HFFc6 (cell line): ENCODE measurements at regions not wholly inside any gene's neighbourhood (a gene's known extent, or its start where the extent isn't known, plus 50 kb on each side); places are given as distances from the start of the nearest gene placed in this dataset.

ENCODE experiments used
- DNase-seq: peaks from one replicate; pipeline ENCODE4 v3.0.0-alpha.2; 2018
- H3K27ac Mint-ChIP-seq: 2 replicates; pipeline ENCODE4 v1.8.0; 2020; ENCODE audit warnings: mild to moderate bottlenecking, mixed read lengths
- H3K27me3 Mint-ChIP-seq: 2 replicates; pipeline ENCODE4 v1.8.0; 2021; ENCODE audit warnings: mild to moderate bottlenecking, moderate library complexity, mixed read lengths; ENCODE audit not compliant: insufficient read depth
- H3K36me3 Mint-ChIP-seq: 2 replicates; pipeline ENCODE4 v1.8.0; 2021; ENCODE audit warnings: low read depth, mixed read lengths
- H3K4me1 Mint-ChIP-seq: 2 replicates; pipeline ENCODE4 v1.8.0; 2020; ENCODE audit warnings: low read depth, mixed read lengths
- H3K4me3 Mint-ChIP-seq: 2 replicates; pipeline ENCODE4 v1.8.0; 2020; ENCODE audit warnings: mild to moderate bottlenecking, moderate library complexity, mixed read lengths
- H3K9me3 Mint-ChIP-seq: 2 replicates; pipeline ENCODE4 v1.8.0; 2020; ENCODE audit warnings: mild to moderate bottlenecking, mixed read lengths
- CTCF ChIP-seq: fragments of 200-600 bp; sonication (generic); IDR thresholded peaks from 2 replicates; pipeline ENCODE4 v1.5.0; 2021; ENCODE audit warnings: antibody characterized with exemption, mild to moderate bottlenecking

DNA sequence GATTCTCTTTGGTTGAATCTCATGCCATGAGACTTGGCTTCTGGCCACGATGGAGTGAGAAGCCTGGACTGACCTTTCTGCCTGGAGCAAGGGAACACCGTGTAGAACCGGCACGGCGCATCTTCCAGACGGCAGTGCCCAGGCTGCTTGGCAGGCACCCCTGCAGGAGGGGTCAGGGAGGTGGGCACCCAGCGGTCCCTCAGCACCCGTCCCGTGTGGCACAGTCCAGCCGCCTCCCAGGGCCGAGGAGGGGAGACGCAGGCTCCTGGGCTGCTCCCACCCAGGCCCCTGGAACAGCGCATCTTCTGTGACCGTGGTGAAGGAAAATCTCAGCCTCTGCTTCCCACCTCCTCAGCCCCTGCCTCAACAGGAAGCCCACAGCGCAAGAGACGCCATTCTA is 95.7 kb downstream of the CMPK2 start:
- no peak overlapping the region for H3K4me3 Mint-ChIP-seq
- H3K27me3 Mint-ChIP-seq: peaks cover 2% of the 10 kb centered on the region
- no peaks in the 10 kb centered on the region for H3K36me3 Mint-ChIP-seq
- TF ChIP-seq CTCF: no peak
- no peaks in the 10 kb centered on the region for H3K4me1 Mint-ChIP-seq
- no peak overlapping the region for H3K27ac Mint-ChIP-seq
- peaks cover 4% of the 10 kb centered on the region for H3K9me3 Mint-ChIP-seq
- no peak for DNase-seq

GRCh38 chr2:6771634-6772611 is 93.8 kb downstream of the CMPK2 start:
- H3K9me3 Mint-ChIP-seq: peaks cover 4% of the 10 kb centered on the region
- no peak overlapping the region for H3K4me3 Mint-ChIP-seq
- H3K27me3 Mint-ChIP-seq: peaks cover 2% of the 10 kb centered on the region
- no peak overlapping the region for H3K27ac Mint-ChIP-seq
- no peak for TF ChIP-seq CTCF
- no peak for DNase-seq
- no peaks in the 10 kb centered on the region for H3K36me3 Mint-ChIP-seq
- H3K4me1 Mint-ChIP-seq: no peaks in the 10 kb centered on the region

GRCh38 chr2:6773007-6773693 is 92.6 kb downstream of the CMPK2 start:
- peak; percentile 92 for TF ChIP-seq CTCF
- no peaks in the 10 kb centered on the region; the same call in 1 of the 2 replicates for H3K9me3 Mint-ChIP-seq
- H3K27ac Mint-ChIP-seq: no peak overlapping the region
- H3K4me3 Mint-ChIP-seq: no peak overlapping the region
- peaks cover 2% of the 10 kb centered on the region for H3K27me3 Mint-ChIP-seq
- H3K36me3 Mint-ChIP-seq: no peaks in the 10 kb centered on the region
- no peaks in the 10 kb centered on the region for H3K4me1 Mint-ChIP-seq
- peak; percentile 15 for DNase-seq

DNA sequence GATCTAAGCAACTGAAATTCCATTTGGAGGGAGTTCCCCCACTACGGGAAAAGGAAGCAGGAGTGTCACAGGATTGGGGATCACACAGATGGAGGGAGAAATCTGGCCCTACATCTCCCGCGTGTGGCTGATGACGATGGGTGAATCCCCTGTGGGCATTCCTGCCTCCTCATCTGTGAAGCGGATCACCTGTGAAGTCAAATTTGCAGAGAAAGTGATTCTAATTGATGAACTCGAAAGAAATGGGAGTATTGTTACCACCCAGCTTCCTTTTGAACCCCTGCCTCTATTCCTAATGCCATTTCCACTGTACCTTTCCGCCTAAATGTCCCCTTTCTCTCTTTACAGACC is 92.0 kb downstream of the CMPK2 start:
- Mint-ChIP-seq H3K36me3 (no peaks in the 10 kb centered on the region), H3K27ac (no peak overlapping the region), H3K4me1 (no peaks in the 10 kb centered on the region), H3K4me3 (no peak overlapping the region), H3K9me3 (no peaks in the 10 kb centered on the region; the same call in 1 of the 2 replicates), H3K27me3 (peaks cover 2% of the 10 kb centered on the region)
- TF ChIP-seq CTCF: no peak
- DNase-seq: no peak

DNA sequence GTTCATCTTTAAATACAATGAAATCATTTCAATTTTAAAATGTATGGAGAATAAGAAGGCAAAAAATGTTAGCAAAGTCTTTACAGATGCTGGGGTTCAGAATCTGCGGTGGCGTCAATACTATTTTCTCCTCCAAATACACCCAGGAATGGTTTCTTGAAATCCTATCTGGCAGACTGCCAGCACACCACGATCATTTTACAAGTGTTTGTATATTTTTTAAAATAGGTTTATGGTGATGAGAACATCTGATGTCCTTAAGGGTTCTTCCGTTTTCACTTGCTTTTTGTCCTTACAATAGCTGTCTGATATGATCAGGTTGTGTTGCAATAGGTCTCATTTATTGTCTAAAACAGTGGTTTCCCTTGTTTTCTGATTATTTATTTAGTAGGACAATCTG is 89.6 kb downstream of the CMPK2 start:
- TF ChIP-seq CTCF: no peak
- no peak overlapping the region for H3K4me3 Mint-ChIP-seq
- H3K4me1 Mint-ChIP-seq: no peaks in the 10 kb centered on the region
- peaks cover 6% of the 10 kb centered on the region for H3K9me3 Mint-ChIP-seq
- no peak for DNase-seq
- H3K27me3 Mint-ChIP-seq: peaks cover 2% of the 10 kb centered on the region
- no peak overlapping the region for H3K27ac Mint-ChIP-seq
- no peaks in the 10 kb centered on the region for H3K36me3 Mint-ChIP-seq
